Neural cell (in vitro differentiated cells): ENCODE measurements at regions not wholly inside any gene's neighbourhood (a gene's known extent, or its start where the extent isn't known, plus 50 kb on each side); places are given as distances from the start of the nearest gene placed in this dataset.

ENCODE experiments used
- H2AFZ ChIP-seq: fragments of 200-600, 300-800 bp; sonication (generic), shearing (Covaris generic); 2 replicates; pipeline ENCODE4 v1.6.0; 2014; ENCODE audit warnings: low read depth, mild to moderate bottlenecking, antibody characterized with exemption, low read length, moderate library complexity
- H3F3A ChIP-seq: fragments of 200-600 bp; shearing (Covaris generic); 2 replicates; pipeline ENCODE4 v1.6.1; 2016; ENCODE audit warnings: mild to moderate bottlenecking, moderate library complexity, mixed read lengths, antibody characterized with exemption, low read length; ENCODE audit not compliant: insufficient read depth, poor library complexity, severe bottlenecking
- H3K27ac ChIP-seq: fragments of 200-600, 300-800 bp; sonication (generic), shearing (Covaris generic); 2 replicates; pipeline ENCODE4 v1.5.1; 2014; ENCODE audit warnings: mild to moderate bottlenecking, low read length, moderate library complexity
- H3K27me3 ChIP-seq: fragments of 300-800, 200-600 bp; sonication (generic), shearing (Covaris generic); 2 replicates; pipeline ENCODE4 v1.6.0; 2014; ENCODE audit warnings: mild to moderate bottlenecking, low read depth, low read length, moderate library complexity; ENCODE audit not compliant: insufficient read depth
- H3K36me3 ChIP-seq: fragments of 300-800, 200-600 bp; sonication (generic), shearing (Covaris generic); 2 replicates; pipeline ENCODE4 v1.5.1; 2014; ENCODE audit warnings: mild to moderate bottlenecking, antibody characterized with exemption, low read length, moderate library complexity; ENCODE audit not compliant: insufficient read depth
- H3K4me2 ChIP-seq: fragments of 300-800, 200-600 bp; sonication (generic), shearing (Covaris generic); 2 replicates; pipeline ENCODE4 v1.6.0; 2014; ENCODE audit warnings: mild to moderate bottlenecking, low read length
- H3K4me3 ChIP-seq: fragments of 300-800, 200-600 bp; sonication (generic), shearing (Covaris generic); 2 replicates; pipeline ENCODE4 v1.5.1; 2014; ENCODE audit warnings: mild to moderate bottlenecking, low read length, moderate library complexity
- H3K79me2 ChIP-seq: fragments of 200-600 bp; shearing (Covaris generic); replicated peaks from 2 replicates; pipeline ENCODE4 v1.6.0; 2014; ENCODE audit warnings: mild to moderate bottlenecking, low read length, moderate library complexity; ENCODE audit not compliant: insufficient read depth
- H3K9ac ChIP-seq: fragments of 300-800, 200-600 bp; sonication (generic), shearing (Covaris generic); 2 replicates; pipeline ENCODE4 v1.6.1; 2016; ENCODE audit warnings: mild to moderate bottlenecking, low read length, mixed read lengths
- H3K9me2 ChIP-seq: fragments of 200-600 bp; shearing (Covaris generic); 2 replicates; pipeline ENCODE4 v1.6.1; 2016; ENCODE audit warnings: mild to moderate bottlenecking, low read length, mixed read lengths; ENCODE audit not compliant: insufficient read depth
- H3K9me3 ChIP-seq: fragments of 200-600, 300-800 bp; sonication (generic), shearing (Covaris generic); 2 replicates; pipeline ENCODE4 v1.6.1; 2016; ENCODE audit warnings: mild to moderate bottlenecking, mixed run types, low read length, moderate library complexity, mixed read lengths
- H4K20me1 ChIP-seq: fragments of 200-600 bp; shearing (Covaris generic); 2 replicates; pipeline ENCODE4 v1.6.1; 2016; ENCODE audit warnings: mild to moderate bottlenecking, mixed run types; ENCODE audit not compliant: insufficient read depth
- CTCF ChIP-seq: fragments of 450-650 bp; IDR thresholded peaks from 2 replicates; pipeline ENCODE4 v1.5.1; 2014; ENCODE audit warnings: antibody characterized with exemption, mild to moderate bottlenecking, moderate library complexity; ENCODE audit not compliant: poor library complexity, severe bottlenecking
- EP300 ChIP-seq: fragments of 450-650 bp; conservative IDR thresholded peaks from 2 replicates; pipeline ENCODE4 v1.6.1; 2014; ENCODE audit warnings: antibody characterized with exemption, mild to moderate bottlenecking, moderate library complexity; ENCODE audit not compliant: poor library complexity, severe bottlenecking
- EZH2 ChIP-seq: fragments of 200-600, 300-800 bp; shearing (Covaris generic), sonication (generic); IDR thresholded peaks from 2 replicates; pipeline ENCODE4 v1.6.1; 2014; ENCODE audit warnings: antibody characterized with exemption, low read length, borderline replicate concordance, mild to moderate bottlenecking; ENCODE audit not compliant: insufficient read depth, poor library complexity, severe bottlenecking
- MXI1 ChIP-seq: fragments of 450-650 bp; conservative IDR thresholded peaks from 2 replicates; pipeline ENCODE4 v1.6.1; 2014; ENCODE audit warnings: antibody characterized with exemption, mild to moderate bottlenecking; ENCODE audit not compliant: poor library complexity, severe bottlenecking
- POLR2AphosphoS5 ChIP-seq: IDR thresholded peaks from 2 replicates; pipeline ENCODE4 v1.6.1; 2012
- RAD21 ChIP-seq: fragments of 450-650 bp; conservative IDR thresholded peaks from 2 replicates; pipeline ENCODE4 v1.6.1; 2014; ENCODE audit warnings: antibody characterized with exemption, mild to moderate bottlenecking, moderate library complexity
- REST ChIP-seq: IDR thresholded peaks from 2 replicates; pipeline ENCODE4 v1.6.1; 2012; ENCODE audit warnings: borderline replicate concordance
- SMC3 ChIP-seq: fragments of 450-650 bp; conservative IDR thresholded peaks from 2 replicates; pipeline ENCODE4 v1.6.1; 2014; ENCODE audit warnings: antibody characterized with exemption, mild to moderate bottlenecking, moderate library complexity; ENCODE audit not compliant: poor library complexity
- TAF1 ChIP-seq: IDR thresholded peaks from 2 replicates; pipeline ENCODE4 v1.6.1; 2012; ENCODE audit warnings: low read depth

- no peaks in the 10 kb centered on the region for H3K9me3 ChIP-seq
- H2AFZ ChIP-seq: no peak overlapping the region
- no peak overlapping the region for H3K9ac ChIP-seq
- H3K79me2 ChIP-seq: no peaks in the 10 kb centered on the region
- no peaks in the 10 kb centered on the region for H4K20me1 ChIP-seq
- no peak overlapping the region for H3K27ac ChIP-seq
- H3K27me3 ChIP-seq: no peaks in the 10 kb centered on the region
- H3K9me2 ChIP-seq: no peaks in the 10 kb centered on the region
- TF ChIP-seq EP300: no peak
- TF ChIP-seq REST: no peak
- no peak for TF ChIP-seq MXI1
- TF ChIP-seq TAF1: no peak
- no peak for TF ChIP-seq POLR2AphosphoS5
- TF ChIP-seq EZH2: no peak
- TF ChIP-seq CTCF: no peak
- TF ChIP-seq RAD21: no peak
- TF ChIP-seq SMC3: no peak
- H3K4me2 ChIP-seq: no peak overlapping the region
- no peaks in the 10 kb centered on the region for H3K36me3 ChIP-seq
- H3F3A ChIP-seq: no peaks in the 10 kb centered on the region
- no peak overlapping the region for H3K4me3 ChIP-seq
Observed at GRCh38 chr4:126086041-126086440, 771.3 kb downstream of the FAT4 start.

- TF ChIP-seq CTCF: no peak
- Histone ChIP-seq H4K20me1 (no peaks in the 10 kb centered on the region), H3K4me2 (no peak overlapping the region), H3K4me3 (no peak overlapping the region), H3K9ac (no peak overlapping the region), H3K9me2 (no peaks in the 10 kb centered on the region), H3K36me3 (no peaks in the 10 kb centered on the region), H3K27ac (no peak overlapping the region), H3K27me3 (no peaks in the 10 kb centered on the region), H3K79me2 (no peaks in the 10 kb centered on the region), H3K9me3 (no peaks in the 10 kb centered on the region), H2AFZ (no peak overlapping the region), H3F3A (no peaks in the 10 kb centered on the region)
Observed at GRCh38 chr4:126087101-126087500, 772.3 kb downstream of the FAT4 start.
